Naive thymus-derived CD4-positive, alpha-beta T cell (primary cell): ENCODE measurements at regions not wholly inside any gene's neighbourhood (a gene's known extent, or its start where the extent isn't known, plus 50 kb on each side); places are given as distances from the start of the nearest gene placed in this dataset.

Experiments used
- ATAC-seq: fragments of 150-1000 bp; cut with Tn5 transposase; 2 replicates; pipeline ENCODE4 v1.10.0; 2021; ENCODE audit warnings: mild to moderate bottlenecking, moderate library complexity
- CTCF ChIA-PET: fragments of 350-600 bp; sonication (Branson Sonifier 250); formaldehyde crosslinking; loops from one replicate; lab custom pipeline; 2021; ENCODE audit warnings: antibody characterized with exemption; lab: Charles Lee
- POLR2A ChIA-PET: fragments of 350-600 bp; sonication (Branson Sonifier 250); formaldehyde crosslinking; loops from one replicate; lab custom pipeline; 2021; ENCODE audit warnings: antibody characterized with exemption, inconsistent platforms; lab: Charles Lee
- DNase-seq, 9 donors: peaks; one replicate each; pipeline versions ENCODE4 v3.0.0 to v3.0.0-alpha.2; 2020 to 2022; ENCODE audit warnings: mixed read lengths in 1 of 9
- H3K27ac ChIP-seq: one replicate; pipeline ENCODE4 v1.7.0; 2013; ENCODE audit warnings: mild to moderate bottlenecking, low read depth, low read length, moderate library complexity
- H3K27me3 ChIP-seq, 2 donors: one replicate each; pipeline ENCODE4 v1.7.0; 2013; ENCODE audit warnings: low read length in 2 of 2, mild to moderate bottlenecking in 2 of 2, moderate library complexity in 2 of 2; ENCODE audit not compliant: control insufficient read depth in 2 of 2, insufficient read depth in 2 of 2
- H3K36me3 ChIP-seq, 3 experiments: 1 replicate in 2 of 3; 2 replicates in 1 of 3; pipeline ENCODE4 v1.7.0; 2013; ENCODE audit warnings: low read length in 3 of 3, mild to moderate bottlenecking in 3 of 3, moderate library complexity in 1 of 3; ENCODE audit not compliant: insufficient read depth in 3 of 3, control insufficient read depth in 2 of 3
- H3K4me1 ChIP-seq, 2 donors: one replicate each; pipeline ENCODE4 v1.7.0; 2013; ENCODE audit warnings: low read length in 2 of 2, mild to moderate bottlenecking in 2 of 2, moderate library complexity in 1 of 2; ENCODE audit not compliant: control insufficient read depth in 2 of 2, insufficient read depth in 2 of 2
- H3K4me3 ChIP-seq: 2 replicates; pipeline ENCODE4 v1.7.0; 2013; ENCODE audit warnings: mild to moderate bottlenecking, low read length
- H3K9me3 ChIP-seq, 3 experiments: 1 replicate in 2 of 3; 2 replicates in 1 of 3; pipeline ENCODE4 v1.7.0; 2013; ENCODE audit warnings: low read length in 3 of 3; ENCODE audit not compliant: control insufficient read depth in 2 of 3
- H3K27ac Mint-ChIP-seq, 9 donors: one replicate each; pipeline ENCODE4 v1.8.0; 2020 to 2022; ENCODE audit warnings: mixed read lengths in 9 of 9, mild to moderate bottlenecking in 8 of 9, moderate library complexity in 5 of 9, inconsistent platforms in 2 of 9
- H3K27me3 Mint-ChIP-seq, 5 donors: one replicate each; pipeline ENCODE4 v1.8.0; 2021 to 2022; ENCODE audit warnings: mixed read lengths in 5 of 5, mild to moderate bottlenecking in 1 of 5
- H3K36me3 Mint-ChIP-seq, 5 donors: one replicate each; pipeline ENCODE4 v1.8.0; 2020 to 2022; ENCODE audit warnings: mixed read lengths in 5 of 5, mild to moderate bottlenecking in 3 of 5, inconsistent platforms in 1 of 5
- H3K4me1 Mint-ChIP-seq, 7 donors: one replicate each; pipeline ENCODE4 v1.8.0; 2020 to 2022; ENCODE audit warnings: mixed read lengths in 7 of 7, mild to moderate bottlenecking in 3 of 7, inconsistent platforms in 1 of 7
- H3K4me3 Mint-ChIP-seq, 10 donors: one replicate each; pipeline ENCODE4 v1.8.0; 2020 to 2022; ENCODE audit warnings: mild to moderate bottlenecking in 10 of 10, mixed read lengths in 10 of 10, moderate library complexity in 6 of 10, inconsistent platforms in 2 of 10
- H3K9me3 Mint-ChIP-seq, 11 donors: one replicate each; pipeline ENCODE4 v1.8.0; 2020 to 2022; ENCODE audit warnings: mixed read lengths in 11 of 11, mild to moderate bottlenecking in 4 of 11, inconsistent platforms in 1 of 11, moderate library complexity in 1 of 11
- intact Hi-C, 2 donors: fragments of 100-400 bp; cut with micrococcal nuclease; formaldehyde crosslinking; loops; one replicate each; pipeline ENCODE4 v1.15.1; 2023

- Mint-ChIP-seq H3K27ac (no peak overlapping the region), H3K36me3 (no peaks in the 10 kb centered on the region), H3K27me3 (peaks cover 0 to 8% (median 0%) of the 10 kb centered on the region in 5 donors), H3K4me1 (no peaks in the 10 kb centered on the region), H3K9me3 (peaks cover 0 to 12% (median 0%) of the 10 kb centered on the region in 11 donors), H3K4me3 (no peak overlapping the region)
- Histone ChIP-seq H3K27me3 (no peaks in the 10 kb centered on the region), H3K27ac (no peak overlapping the region), H3K4me1 (no peaks in the 10 kb centered on the region), H3K4me3 (no peak overlapping the region), H3K36me3 (no peaks in the 10 kb centered on the region), H3K9me3 (no peaks in the 10 kb centered on the region)
- ATAC-seq (no peak), DNase-seq (no peak)
- POLR2A ChIA-PET: no interaction called here
- intact Hi-C loops: no loop called here
- CTCF ChIA-PET: no interaction called here
Observed at GRCh38 chr5:130350131-130350530, 445.9 kb downstream of the CHSY3 start.

- Mint-ChIP-seq H3K9me3 (peaks cover 0 to 8% (median 0%) of the 10 kb centered on the region in 11 donors), H3K36me3 (no peaks in the 10 kb centered on the region), H3K4me3 (no peak overlapping the region), H3K27me3 (peaks cover 0 to 18% (median 12%) of the 10 kb centered on the region in 5 donors), H3K4me1 (no peaks in the 10 kb centered on the region), H3K27ac (no peak overlapping the region)
- ChIA-PET CTCF (no interaction called here), POLR2A (no interaction called here)
- no peak for DNase-seq
- no peaks in the 10 kb centered on the region for H3K9me3 ChIP-seq
- no peak overlapping the region for H3K4me3 ChIP-seq
- intact Hi-C loops: no loop called here
- ATAC-seq: no peak
- H3K36me3 ChIP-seq: no peaks in the 10 kb centered on the region
- H3K27ac ChIP-seq: no peak overlapping the region
- no peaks in the 10 kb centered on the region for H3K4me1 ChIP-seq
- H3K27me3 ChIP-seq: peaks cover 0 to 3% of the 10 kb centered on the region in 2 donors
Observed at GRCh38 chr5:130337179-130337888, 433.1 kb downstream of the CHSY3 start.

DNA sequence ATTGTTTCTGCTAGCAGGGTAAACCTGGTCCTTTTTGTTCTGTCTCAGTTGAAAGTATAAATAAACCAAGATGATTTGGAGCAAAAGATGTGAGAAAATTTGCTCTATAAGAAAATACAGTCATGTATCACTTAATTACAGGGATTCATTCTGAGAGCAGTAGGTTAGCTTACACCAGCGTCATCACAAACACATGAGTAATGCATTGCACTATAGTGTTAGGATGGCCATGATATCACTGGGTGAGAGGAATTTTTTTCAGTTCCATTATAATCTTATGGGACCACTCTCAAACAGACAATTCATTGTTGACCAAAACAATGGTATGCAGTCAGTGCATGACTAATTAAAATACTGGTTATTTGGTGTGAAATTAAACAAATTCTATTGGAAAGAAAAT is 430.9 kb downstream of the CHSY3 start:
- Mint-ChIP-seq H3K36me3 (no peaks in the 10 kb centered on the region), H3K9me3 (peaks cover 0 to 8% (median 0%) of the 10 kb centered on the region in 11 donors), H3K27me3 (peaks cover 0 to 18% (median 12%) of the 10 kb centered on the region in 5 donors), H3K27ac (no peak overlapping the region), H3K4me1 (no peaks in the 10 kb centered on the region), H3K4me3 (no peak overlapping the region)
- H3K27ac ChIP-seq: no peak overlapping the region
- H3K4me1 ChIP-seq: no peaks in the 10 kb centered on the region
- no peaks in the 10 kb centered on the region for H3K36me3 ChIP-seq
- CTCF ChIA-PET: no interaction called here
- no peaks in the 10 kb centered on the region for H3K9me3 ChIP-seq
- no peak overlapping the region for H3K4me3 ChIP-seq
- POLR2A ChIA-PET: no interaction called here
- intact Hi-C loops: no loop called here
- no peak for ATAC-seq
- DNase-seq: no peak
- H3K27me3 ChIP-seq: peaks cover 0 to 3% of the 10 kb centered on the region in 2 donors

DNA sequence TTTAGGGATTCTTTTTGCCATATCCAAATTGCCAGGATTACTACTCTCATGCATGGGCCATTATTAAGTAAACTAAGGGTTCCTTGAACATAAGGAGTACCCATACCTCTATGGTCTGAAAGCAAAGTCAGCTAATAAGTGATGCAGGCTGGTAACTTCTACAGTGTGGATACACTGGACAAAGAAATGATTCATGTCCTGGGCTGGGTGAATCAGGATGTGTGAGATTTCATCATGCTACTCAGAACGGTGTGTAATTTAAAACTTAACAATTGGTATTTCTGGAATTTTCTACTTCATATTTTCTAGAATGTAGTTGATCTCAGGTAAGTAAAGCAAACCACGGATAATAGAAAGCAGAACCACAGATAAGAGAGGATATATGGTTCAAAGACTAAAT is 428.8 kb downstream of the CHSY3 start:
- ChIA-PET CTCF (no interaction called here), POLR2A (no interaction called here)
- H3K36me3 Mint-ChIP-seq: no peaks in the 10 kb centered on the region
- no peak for DNase-seq
- Histone ChIP-seq H3K27ac (no peak overlapping the region), H3K9me3 (no peaks in the 10 kb centered on the region), H3K36me3 (no peaks in the 10 kb centered on the region), H3K27me3 (peaks cover 0 to 3% of the 10 kb centered on the region in 2 donors), H3K4me1 (no peaks in the 10 kb centered on the region), H3K4me3 (no peak overlapping the region)
- H3K9me3 Mint-ChIP-seq: peaks cover 0 to 8% (median 3%) of the 10 kb centered on the region in 11 donors
- intact Hi-C loops: no loop called here
- no peaks in the 10 kb centered on the region for H3K4me1 Mint-ChIP-seq
- no peak for ATAC-seq
- no peak overlapping the region for H3K4me3 Mint-ChIP-seq
- H3K27ac Mint-ChIP-seq: no peak overlapping the region
- H3K27me3 Mint-ChIP-seq: peaks cover 0 to 26% (median 12%) of the 10 kb centered on the region in 5 donors

- CTCF ChIA-PET: no interaction called here
- Histone ChIP-seq H3K9me3 (no peaks in the 10 kb centered on the region), H3K4me3 (no peak overlapping the region), H3K27me3 (peaks cover 0 to 3% of the 10 kb centered on the region in 2 donors), H3K4me1 (no peaks in the 10 kb centered on the region), H3K27ac (no peak overlapping the region), H3K36me3 (no peaks in the 10 kb centered on the region)
- Mint-ChIP-seq H3K36me3 (no peaks in the 10 kb centered on the region), H3K9me3 (peaks cover 0 to 8% (median 3%) of the 10 kb centered on the region in 11 donors), H3K27ac (no peak overlapping the region), H3K4me1 (no peaks in the 10 kb centered on the region), H3K27me3 (peaks cover 0 to 26% (median 12%) of the 10 kb centered on the region in 5 donors), H3K4me3 (no peak overlapping the region)
- ATAC-seq (no peak), DNase-seq (no peak)
- POLR2A ChIA-PET: no interaction called here
- intact Hi-C loops: no loop called here
Observed at GRCh38 chr5:130331332-130331731, 427.1 kb downstream of the CHSY3 start.

DNA sequence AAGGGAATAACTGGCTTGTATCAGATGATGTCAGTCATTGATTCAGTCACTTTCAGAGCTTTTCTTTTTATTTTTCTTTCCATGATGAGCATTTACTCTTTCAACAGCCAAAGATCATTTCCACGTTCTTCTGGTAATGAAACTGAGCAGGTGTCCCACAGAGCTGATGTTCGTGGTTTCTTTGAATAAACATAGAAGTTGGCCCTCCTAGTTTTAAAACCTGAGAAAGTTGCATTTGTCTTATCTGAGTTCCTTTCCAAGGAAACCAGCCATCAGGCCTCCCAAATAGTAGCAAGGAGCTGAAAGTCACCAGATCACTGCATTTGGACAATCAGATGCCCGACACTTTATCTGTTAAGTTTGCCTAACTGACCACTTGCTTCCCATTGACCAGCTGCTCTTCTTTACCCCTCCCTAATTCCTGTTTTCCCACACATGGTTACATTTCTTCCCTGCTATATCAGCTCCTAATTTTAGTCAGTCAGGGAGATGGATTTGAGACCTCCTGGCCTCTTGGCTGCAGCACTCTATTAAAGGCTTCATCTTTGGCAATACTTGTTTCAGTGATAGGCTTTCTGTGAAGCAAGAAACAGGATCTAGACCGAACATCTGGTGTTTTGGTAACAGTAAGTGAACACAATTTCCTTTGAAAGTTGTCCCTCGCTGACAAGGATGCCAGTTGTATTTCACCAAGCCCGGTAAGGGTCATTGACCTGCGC is 420.8 kb downstream of the CHSY3 start:
- H3K9me3 Mint-ChIP-seq: peaks cover 0 to 26% (median 5%) of the 10 kb centered on the region in 11 donors
- Histone ChIP-seq H3K4me1 (no peaks in the 10 kb centered on the region), H3K27ac (no peak overlapping the region), H3K27me3 (no peaks in the 10 kb centered on the region), H3K36me3 (no peaks in the 10 kb centered on the region), H3K4me3 (no peak overlapping the region), H3K9me3 (peaks cover 0 to 5% (median 0%) of the 10 kb centered on the region in 3 experiments)
- ATAC-seq (no peak), DNase-seq (no peak)
- ChIA-PET CTCF (no interaction called here), POLR2A (no interaction called here)
- H3K36me3 Mint-ChIP-seq: no peaks in the 10 kb centered on the region
- H3K4me1 Mint-ChIP-seq: no peaks in the 10 kb centered on the region
- intact Hi-C loops: no loop called here
- H3K27me3 Mint-ChIP-seq: peaks cover 0 to 8% (median 4%) of the 10 kb centered on the region in 5 donors
- no peak overlapping the region for H3K4me3 Mint-ChIP-seq
- no peak overlapping the region for H3K27ac Mint-ChIP-seq
